Neural cell (in vitro differentiated cells): ENCODE measurements at regions not wholly inside any gene's neighbourhood (a gene's known extent, or its start where the extent isn't known, plus 50 kb on each side); places are given as distances from the start of the nearest gene placed in this dataset.

Experiments used
- H2AFZ ChIP-seq: fragments of 200-600, 300-800 bp; sonication (generic), shearing (Covaris generic); 2 replicates; pipeline ENCODE4 v1.6.0; 2014; ENCODE audit warnings: low read depth, mild to moderate bottlenecking, antibody characterized with exemption, low read length, moderate library complexity
- H3F3A ChIP-seq: fragments of 200-600 bp; shearing (Covaris generic); 2 replicates; pipeline ENCODE4 v1.6.1; 2016; ENCODE audit warnings: mild to moderate bottlenecking, moderate library complexity, mixed read lengths, antibody characterized with exemption, low read length; ENCODE audit not compliant: insufficient read depth, poor library complexity, severe bottlenecking
- H3K27ac ChIP-seq: fragments of 200-600, 300-800 bp; sonication (generic), shearing (Covaris generic); 2 replicates; pipeline ENCODE4 v1.5.1; 2014; ENCODE audit warnings: mild to moderate bottlenecking, low read length, moderate library complexity
- H3K27me3 ChIP-seq: fragments of 300-800, 200-600 bp; sonication (generic), shearing (Covaris generic); 2 replicates; pipeline ENCODE4 v1.6.0; 2014; ENCODE audit warnings: mild to moderate bottlenecking, low read depth, low read length, moderate library complexity; ENCODE audit not compliant: insufficient read depth
- H3K36me3 ChIP-seq: fragments of 300-800, 200-600 bp; sonication (generic), shearing (Covaris generic); 2 replicates; pipeline ENCODE4 v1.5.1; 2014; ENCODE audit warnings: mild to moderate bottlenecking, antibody characterized with exemption, low read length, moderate library complexity; ENCODE audit not compliant: insufficient read depth
- H3K4me2 ChIP-seq: fragments of 300-800, 200-600 bp; sonication (generic), shearing (Covaris generic); 2 replicates; pipeline ENCODE4 v1.6.0; 2014; ENCODE audit warnings: mild to moderate bottlenecking, low read length
- H3K4me3 ChIP-seq: fragments of 300-800, 200-600 bp; sonication (generic), shearing (Covaris generic); 2 replicates; pipeline ENCODE4 v1.5.1; 2014; ENCODE audit warnings: mild to moderate bottlenecking, low read length, moderate library complexity
- H3K79me2 ChIP-seq: fragments of 200-600 bp; shearing (Covaris generic); replicated peaks from 2 replicates; pipeline ENCODE4 v1.6.0; 2014; ENCODE audit warnings: mild to moderate bottlenecking, low read length, moderate library complexity; ENCODE audit not compliant: insufficient read depth
- H3K9ac ChIP-seq: fragments of 300-800, 200-600 bp; sonication (generic), shearing (Covaris generic); 2 replicates; pipeline ENCODE4 v1.6.1; 2016; ENCODE audit warnings: mild to moderate bottlenecking, low read length, mixed read lengths
- H3K9me2 ChIP-seq: fragments of 200-600 bp; shearing (Covaris generic); 2 replicates; pipeline ENCODE4 v1.6.1; 2016; ENCODE audit warnings: mild to moderate bottlenecking, low read length, mixed read lengths; ENCODE audit not compliant: insufficient read depth
- H3K9me3 ChIP-seq: fragments of 200-600, 300-800 bp; sonication (generic), shearing (Covaris generic); 2 replicates; pipeline ENCODE4 v1.6.1; 2016; ENCODE audit warnings: mild to moderate bottlenecking, mixed run types, low read length, moderate library complexity, mixed read lengths
- H4K20me1 ChIP-seq: fragments of 200-600 bp; shearing (Covaris generic); 2 replicates; pipeline ENCODE4 v1.6.1; 2016; ENCODE audit warnings: mild to moderate bottlenecking, mixed run types; ENCODE audit not compliant: insufficient read depth
- CTCF ChIP-seq: fragments of 450-650 bp; IDR thresholded peaks from 2 replicates; pipeline ENCODE4 v1.5.1; 2014; ENCODE audit warnings: antibody characterized with exemption, mild to moderate bottlenecking, moderate library complexity; ENCODE audit not compliant: poor library complexity, severe bottlenecking
- EP300 ChIP-seq: fragments of 450-650 bp; conservative IDR thresholded peaks from 2 replicates; pipeline ENCODE4 v1.6.1; 2014; ENCODE audit warnings: antibody characterized with exemption, mild to moderate bottlenecking, moderate library complexity; ENCODE audit not compliant: poor library complexity, severe bottlenecking
- EZH2 ChIP-seq: fragments of 200-600, 300-800 bp; shearing (Covaris generic), sonication (generic); IDR thresholded peaks from 2 replicates; pipeline ENCODE4 v1.6.1; 2014; ENCODE audit warnings: antibody characterized with exemption, low read length, borderline replicate concordance, mild to moderate bottlenecking; ENCODE audit not compliant: insufficient read depth, poor library complexity, severe bottlenecking
- MXI1 ChIP-seq: fragments of 450-650 bp; conservative IDR thresholded peaks from 2 replicates; pipeline ENCODE4 v1.6.1; 2014; ENCODE audit warnings: antibody characterized with exemption, mild to moderate bottlenecking; ENCODE audit not compliant: poor library complexity, severe bottlenecking
- POLR2AphosphoS5 ChIP-seq: IDR thresholded peaks from 2 replicates; pipeline ENCODE4 v1.6.1; 2012
- RAD21 ChIP-seq: fragments of 450-650 bp; conservative IDR thresholded peaks from 2 replicates; pipeline ENCODE4 v1.6.1; 2014; ENCODE audit warnings: antibody characterized with exemption, mild to moderate bottlenecking, moderate library complexity
- REST ChIP-seq: IDR thresholded peaks from 2 replicates; pipeline ENCODE4 v1.6.1; 2012; ENCODE audit warnings: borderline replicate concordance
- SMC3 ChIP-seq: fragments of 450-650 bp; conservative IDR thresholded peaks from 2 replicates; pipeline ENCODE4 v1.6.1; 2014; ENCODE audit warnings: antibody characterized with exemption, mild to moderate bottlenecking, moderate library complexity; ENCODE audit not compliant: poor library complexity
- TAF1 ChIP-seq: IDR thresholded peaks from 2 replicates; pipeline ENCODE4 v1.6.1; 2012; ENCODE audit warnings: low read depth

GRCh38 chr1:47707503-47707902 lies 269.7 kb downstream of the FOXD2 start:
- no peak overlapping the region for H3K4me2 ChIP-seq
- H4K20me1 ChIP-seq, result no peaks in the 10 kb centered on the region
- no peak for TF ChIP-seq POLR2AphosphoS5
- TF ChIP-seq EP300, result no peak
- TF ChIP-seq REST, result no peak
- no peak for TF ChIP-seq MXI1
- no peak for TF ChIP-seq TAF1
- TF ChIP-seq EZH2, result no peak
- no peak for TF ChIP-seq CTCF
- H3K9ac ChIP-seq, result no peak overlapping the region
- H3K9me3 ChIP-seq, result no peaks in the 10 kb centered on the region
- H3K36me3 ChIP-seq, result no peaks in the 10 kb centered on the region
- H3K79me2 ChIP-seq, result no peaks in the 10 kb centered on the region
- peaks cover 59% of the 10 kb centered on the region for H3K27me3 ChIP-seq
- no peaks in the 10 kb centered on the region for H3K9me2 ChIP-seq
- H3F3A ChIP-seq, result no peaks in the 10 kb centered on the region
- no peak overlapping the region for H3K27ac ChIP-seq
- H3K4me3 ChIP-seq, result no peak overlapping the region
- H2AFZ ChIP-seq, result no peak overlapping the region

GRCh38 chr1:47708019-47708535 lies 270.2 kb downstream of the FOXD2 start:
- Histone ChIP-seq H2AFZ (no peak overlapping the region), H3K9ac (no peak overlapping the region), H3K27me3 (peaks cover 65% of the 10 kb centered on the region), H3K4me2 (no peak overlapping the region), H4K20me1 (no peaks in the 10 kb centered on the region), H3K9me3 (no peaks in the 10 kb centered on the region), H3K36me3 (no peaks in the 10 kb centered on the region), H3F3A (no peaks in the 10 kb centered on the region), H3K79me2 (no peaks in the 10 kb centered on the region), H3K4me3 (no peak overlapping the region), H3K9me2 (no peaks in the 10 kb centered on the region), H3K27ac (no peak overlapping the region)
- no peak for TF ChIP-seq REST
- TF ChIP-seq TAF1, result no peak
- no peak for TF ChIP-seq RAD21
- no peak for TF ChIP-seq POLR2AphosphoS5
- TF ChIP-seq EP300, result no peak
- no peak for TF ChIP-seq MXI1
- no peak for TF ChIP-seq CTCF
- no peak for TF ChIP-seq EZH2
- TF ChIP-seq SMC3, result no peak
